Left colon (tissue), 2 donors: ENCODE measurements at regions not wholly inside any gene's neighbourhood (a gene's known extent, or its start where the extent isn't known, plus 50 kb on each side); places are given as distances from the start of the nearest gene placed in this dataset.
A peak's percentile ranks its signal among the peaks of the same experiment; 100 is the strongest.

Experiments
- ATAC-seq: fragments of 200-7000 bp; cut with Tn5 transposase; one replicate; pipeline ENCODE4 v1.9.1; 2020; ENCODE audit warnings: mild to moderate bottlenecking, moderate library complexity
- DNase-seq, 2 donors: peaks; one replicate each; pipeline ENCODE4 v3.0.0-alpha.2; 2020
- intact Hi-C, 2 donors: fragments of 100-400 bp; cut with DNase I in 1 of 2; cut with micrococcal nuclease in 1 of 2; formaldehyde crosslinking; loops; one replicate each; pipeline versions ENCODE4 v1.11.2 to v1.14.0; 2022; cut with DNase I, micrococcal nuclease
- donor health status: DM: no; HTN: no; CAD: no.
- donor health status: DM: yes; HTN: yes; CAD: no.

DNA sequence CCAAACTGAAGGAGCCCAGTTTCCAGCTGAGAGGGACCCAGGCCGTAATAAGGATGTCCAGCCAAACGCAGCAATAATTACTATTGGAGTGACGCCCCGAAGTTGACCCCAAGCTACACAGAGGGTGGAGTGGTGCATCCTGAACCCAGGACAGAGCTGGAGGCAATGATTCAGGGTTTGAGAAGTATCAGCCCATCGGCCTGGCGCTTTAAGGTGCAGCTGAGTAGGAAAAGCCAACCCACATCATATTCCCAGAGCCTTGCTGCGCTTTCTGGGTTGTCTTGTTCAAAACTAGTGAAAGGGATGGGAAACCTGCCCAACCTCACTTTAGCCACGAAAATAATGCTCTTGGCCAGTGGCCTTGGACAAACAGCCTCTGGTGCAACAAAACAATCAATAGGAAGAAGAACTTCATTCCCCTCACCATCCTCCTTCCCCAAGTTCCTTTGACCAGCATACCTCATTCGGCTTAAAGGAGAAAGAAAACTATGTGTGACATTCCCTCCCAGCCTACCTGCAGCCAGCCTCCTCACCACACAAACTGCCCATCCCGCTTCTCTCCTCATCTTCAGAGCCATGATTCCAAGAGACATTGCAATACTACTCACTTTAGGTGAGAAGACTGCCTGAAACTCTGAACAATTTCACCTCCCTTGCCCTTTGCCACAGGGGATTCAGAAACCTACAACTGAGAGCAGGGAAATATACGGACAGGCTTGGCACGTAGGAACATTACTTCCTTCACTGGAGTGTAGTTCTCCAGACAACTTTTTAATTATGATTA lies 217.2 kb upstream of the MKLN1 start:
- intact Hi-C loops, result no loop called here
- no peak for ATAC-seq
- DNase-seq, result peak in 1 of 2 donors; percentile 27

DNA sequence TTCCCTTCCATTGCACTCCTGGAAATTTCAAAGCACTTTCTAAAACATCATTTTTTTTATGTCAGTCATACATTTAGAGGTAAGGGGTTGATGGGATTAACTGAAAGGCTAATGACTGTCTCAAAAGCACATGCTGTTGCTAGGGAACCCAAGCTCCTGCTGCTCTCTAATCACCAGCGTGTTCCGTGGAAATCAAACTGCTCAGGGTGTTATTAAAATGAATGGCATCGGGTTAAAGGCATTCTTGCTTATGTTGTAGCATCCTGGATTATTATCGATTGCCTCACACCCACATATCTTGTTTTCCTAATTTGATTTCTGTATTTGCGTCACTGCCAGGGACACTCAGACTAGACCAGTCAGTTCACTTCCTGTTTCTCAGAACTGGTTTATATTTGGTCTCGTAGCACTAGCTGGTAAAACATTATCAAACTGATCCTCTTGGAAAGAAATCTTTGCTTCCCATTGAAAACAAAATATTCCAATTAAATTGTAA lies 216.5 kb upstream of the MKLN1 start:
- intact Hi-C loops, result no loop called here
- ATAC-seq (peak; percentile 30), DNase-seq (no peak)

DNA sequence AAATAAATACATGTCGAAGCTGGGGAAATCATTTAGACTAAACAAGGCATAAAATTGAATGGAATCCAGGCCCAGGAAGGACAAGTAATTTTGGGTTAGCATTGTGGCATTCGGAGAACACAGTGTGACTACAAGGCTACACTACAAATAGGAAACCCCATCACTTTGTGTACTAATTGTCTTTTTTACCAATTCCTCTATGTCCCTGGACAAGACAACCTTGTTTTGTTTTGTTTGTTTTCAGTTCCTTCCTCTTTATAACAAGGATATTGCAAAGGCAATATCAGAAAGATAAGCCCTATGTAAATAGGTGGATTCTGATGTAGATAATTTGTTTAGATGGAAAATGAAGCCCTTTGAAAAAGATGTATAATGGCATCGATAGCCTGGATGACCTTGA lies 215.9 kb upstream of the MKLN1 start:
- DNase-seq (no peak), ATAC-seq (no peak)
- intact Hi-C loops, result no loop called here

DNA sequence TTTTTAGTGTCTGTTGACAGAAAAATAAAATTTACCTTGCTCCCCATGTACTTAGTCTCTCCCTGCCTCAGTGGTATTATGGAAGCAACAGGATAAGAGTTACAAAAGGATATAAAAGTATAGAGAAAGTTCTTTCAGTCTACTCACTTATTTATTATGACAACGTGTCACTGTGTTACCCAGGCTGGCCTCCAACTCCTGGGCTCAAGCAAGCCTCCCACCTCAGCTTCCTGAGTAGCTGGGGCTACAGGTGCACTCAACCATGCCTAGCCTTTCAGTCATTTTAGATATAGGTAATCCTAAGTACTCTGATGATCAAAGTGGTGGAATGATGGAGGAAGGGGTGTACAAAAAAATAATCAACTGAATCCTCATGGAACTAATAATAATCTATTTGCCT lies 215.2 kb upstream of the MKLN1 start:
- DNase-seq, result no peak
- intact Hi-C loops, result no loop called here

DNA sequence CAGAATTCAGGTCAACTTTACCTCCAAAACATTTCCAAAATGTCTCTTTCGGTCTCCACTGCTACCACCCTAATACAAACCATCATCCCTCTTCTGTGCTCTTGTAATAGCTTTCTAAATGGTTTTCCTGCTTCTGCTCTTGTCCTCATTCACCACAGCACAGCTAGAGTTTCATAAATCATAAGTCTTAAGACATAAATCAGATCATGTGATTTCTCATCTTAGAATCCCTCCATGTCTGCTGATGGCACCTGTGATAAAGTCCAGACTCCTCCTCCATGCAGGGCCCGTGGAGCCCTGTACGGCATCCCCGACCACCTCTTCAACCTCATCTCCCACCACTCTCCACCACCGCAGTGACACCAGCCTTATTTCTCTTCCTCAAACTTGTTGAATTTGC lies 212.3 kb upstream of the MKLN1 start:
- intact Hi-C loops, result no loop called here
- ATAC-seq (no peak), DNase-seq (no peak)

More for the DNA sequence above, 215.2 kb upstream of the MKLN1 start:
- ATAC-seq, result no peak

DNA sequence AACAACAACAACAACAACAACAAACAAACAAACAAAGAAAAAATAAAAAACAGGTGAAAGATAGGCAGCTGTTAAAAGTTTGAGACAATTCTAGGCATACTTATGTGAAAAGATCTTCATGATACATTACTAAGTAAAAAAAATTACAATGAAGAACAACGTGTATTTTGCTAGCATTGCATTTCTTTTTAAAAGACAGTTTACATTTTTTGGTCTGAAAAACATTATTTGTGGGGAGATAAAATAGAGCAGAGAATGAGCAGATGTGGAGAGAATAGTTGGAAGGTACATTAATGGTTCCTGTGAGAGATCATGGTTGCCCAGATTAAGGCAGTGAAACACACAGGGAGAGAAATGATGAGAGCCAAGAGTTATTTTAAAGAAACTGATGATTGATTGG lies 210.2 kb upstream of the MKLN1 start:
- intact Hi-C loops, result no loop called here
- DNase-seq, result no peak
- ATAC-seq, result no peak

DNA sequence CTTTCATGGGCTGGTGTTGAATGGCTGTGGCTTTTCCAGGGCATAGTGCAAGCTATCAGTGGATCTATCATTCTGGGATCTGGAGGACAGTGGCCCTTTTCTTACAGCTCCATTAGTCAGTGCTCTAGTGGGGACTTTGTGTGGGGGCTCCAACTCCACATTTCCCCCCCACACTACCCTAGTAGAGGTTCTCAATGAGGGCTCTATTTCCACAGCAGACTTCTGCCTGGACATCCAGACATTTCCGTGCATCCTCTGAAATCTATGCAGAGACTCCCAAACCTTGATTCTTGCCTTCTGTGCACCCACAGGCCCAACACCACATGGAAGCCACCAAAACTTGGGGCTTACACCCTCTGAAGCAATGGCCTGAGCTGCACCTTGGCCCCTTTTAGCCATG lies 208.3 kb upstream of the MKLN1 start:
- ATAC-seq (no peak), DNase-seq (no peak)
- intact Hi-C loops, result no loop called here

DNA sequence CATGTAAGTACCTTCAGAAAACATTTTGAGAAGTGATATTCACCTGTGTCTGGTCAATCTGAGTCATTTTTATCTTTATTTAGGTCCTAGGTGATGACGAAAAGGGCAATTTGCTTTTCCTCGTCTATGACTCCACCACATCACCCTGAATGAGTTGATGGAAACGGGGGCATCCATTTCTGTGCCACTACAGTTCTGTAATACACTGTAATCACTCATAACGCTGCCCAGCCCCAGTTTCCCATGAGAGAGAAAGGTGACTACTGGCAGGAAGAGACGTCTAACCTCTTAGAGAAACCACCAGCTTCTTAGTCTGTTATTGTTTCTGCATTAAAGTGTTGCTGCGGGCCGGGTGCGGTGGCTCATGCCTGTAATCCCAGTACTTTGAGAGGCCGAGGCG lies 205.3 kb upstream of the MKLN1 start:
- ATAC-seq, result no peak
- intact Hi-C loops, result no loop called here
- DNase-seq, result no peak

DNA sequence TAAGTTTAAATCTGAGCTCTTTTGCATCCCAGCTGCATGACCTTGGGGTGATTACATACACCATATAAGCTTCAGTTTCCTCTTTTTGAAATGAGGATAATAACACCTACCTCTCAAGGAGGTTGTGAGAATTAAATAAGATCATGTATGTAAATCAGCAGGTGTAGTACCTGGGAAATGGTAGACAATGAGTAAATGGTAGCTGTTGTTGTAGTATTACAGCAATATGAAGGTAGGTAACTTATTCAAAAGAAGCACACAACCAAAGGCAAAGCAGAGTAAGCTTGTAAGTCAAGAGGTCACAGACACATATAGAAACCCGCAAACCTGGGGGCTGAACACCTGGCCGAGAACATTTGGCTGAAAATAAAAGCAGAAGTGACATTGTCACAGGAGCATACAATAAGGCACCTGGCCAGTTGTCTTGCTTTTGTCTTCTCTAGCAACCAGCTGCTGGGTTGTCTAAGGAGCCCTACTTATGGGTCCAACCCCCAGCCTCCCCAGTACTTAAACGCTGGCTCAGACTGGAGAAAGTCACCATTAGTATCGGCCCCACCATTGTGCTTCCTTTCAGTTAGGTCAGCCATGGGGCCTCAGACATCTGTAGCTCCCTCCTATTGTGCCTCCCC lies 203.6 kb upstream of the MKLN1 start:
- intact Hi-C loops, result no loop called here
- ATAC-seq, result peak; percentile 26
- DNase-seq, result peak in 1 of 2 donors; percentile 31

DNA sequence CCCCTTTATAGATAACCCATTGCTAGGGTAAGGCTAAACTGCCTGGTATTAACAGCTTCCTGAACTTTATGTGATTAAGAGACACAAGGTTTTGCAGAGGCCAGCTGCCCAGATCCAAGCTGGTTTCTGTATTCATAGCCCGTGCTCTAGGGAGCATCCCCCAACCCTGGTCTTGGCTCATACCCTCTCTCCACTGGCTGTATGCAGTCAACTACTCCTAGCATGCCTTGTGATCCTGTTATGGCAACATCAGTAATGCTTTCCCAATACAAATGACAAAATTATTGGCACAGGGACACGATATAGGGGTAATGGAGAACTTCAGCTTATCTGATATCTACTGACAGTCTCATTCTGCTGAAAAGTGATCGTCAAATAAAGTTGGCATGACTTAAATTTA lies 202.8 kb upstream of the MKLN1 start:
- intact Hi-C loops, result no loop called here
- ATAC-seq, result no peak

DNA sequence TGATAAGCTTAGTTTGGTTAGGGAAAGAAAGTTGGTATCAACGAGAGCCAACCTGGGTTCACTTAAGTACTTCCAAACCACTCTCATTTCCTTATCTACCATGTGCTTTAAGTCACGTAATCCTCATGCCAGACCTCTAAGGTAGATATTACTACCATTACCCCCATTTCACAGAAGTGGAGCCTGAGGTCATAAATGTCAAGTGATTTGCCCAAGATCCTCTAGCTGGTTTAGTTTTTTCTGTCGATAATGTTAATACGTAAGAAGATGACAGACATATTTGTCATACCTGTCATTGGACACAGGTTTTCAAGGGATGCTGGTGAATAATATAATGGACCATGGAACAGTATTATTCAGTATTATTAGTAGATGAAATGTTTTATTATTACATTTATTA lies 197.4 kb upstream of the MKLN1 start:
- intact Hi-C loops, result no loop called here
- no peak for ATAC-seq
- DNase-seq, result no peak

More for the DNA sequence above, 202.8 kb upstream of the MKLN1 start:
- DNase-seq, result no peak

DNA sequence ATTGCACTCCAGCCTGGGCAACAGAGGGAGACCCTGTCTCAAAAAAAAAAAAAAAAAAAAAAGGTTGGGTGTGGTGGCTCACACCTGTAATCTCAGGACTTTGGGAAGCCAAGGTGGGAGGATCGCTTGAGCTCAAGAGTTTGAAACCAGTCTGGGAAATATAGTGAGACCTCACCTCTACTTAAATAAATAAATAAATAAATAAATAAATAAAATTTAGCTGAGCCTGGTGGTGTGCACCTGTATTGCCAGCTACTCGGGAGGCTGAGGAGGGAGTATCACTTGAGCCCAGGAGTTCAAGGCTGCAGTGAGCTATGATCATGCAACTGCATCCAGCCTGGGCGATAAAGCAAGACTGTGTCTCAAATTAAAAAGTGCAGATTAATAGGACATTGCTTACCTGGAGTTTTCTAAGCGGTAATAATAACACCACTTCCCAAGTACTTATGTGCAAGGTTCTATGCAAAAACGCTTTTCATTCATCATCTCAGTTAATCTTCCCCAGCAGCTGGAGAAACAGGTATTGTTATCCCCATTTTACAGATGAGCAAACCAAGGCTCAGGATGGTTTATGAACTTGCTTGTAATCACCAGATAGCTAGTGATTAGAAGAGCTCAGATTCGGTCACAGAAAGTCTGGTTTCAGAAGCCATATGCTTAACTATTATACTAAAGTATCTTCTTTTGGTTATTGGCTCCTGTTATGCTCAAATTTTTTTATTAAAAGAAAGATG lies 196.5 kb upstream of the MKLN1 start:
- no peak for DNase-seq
- intact Hi-C loops, result no loop called here
- no peak for ATAC-seq

DNA sequence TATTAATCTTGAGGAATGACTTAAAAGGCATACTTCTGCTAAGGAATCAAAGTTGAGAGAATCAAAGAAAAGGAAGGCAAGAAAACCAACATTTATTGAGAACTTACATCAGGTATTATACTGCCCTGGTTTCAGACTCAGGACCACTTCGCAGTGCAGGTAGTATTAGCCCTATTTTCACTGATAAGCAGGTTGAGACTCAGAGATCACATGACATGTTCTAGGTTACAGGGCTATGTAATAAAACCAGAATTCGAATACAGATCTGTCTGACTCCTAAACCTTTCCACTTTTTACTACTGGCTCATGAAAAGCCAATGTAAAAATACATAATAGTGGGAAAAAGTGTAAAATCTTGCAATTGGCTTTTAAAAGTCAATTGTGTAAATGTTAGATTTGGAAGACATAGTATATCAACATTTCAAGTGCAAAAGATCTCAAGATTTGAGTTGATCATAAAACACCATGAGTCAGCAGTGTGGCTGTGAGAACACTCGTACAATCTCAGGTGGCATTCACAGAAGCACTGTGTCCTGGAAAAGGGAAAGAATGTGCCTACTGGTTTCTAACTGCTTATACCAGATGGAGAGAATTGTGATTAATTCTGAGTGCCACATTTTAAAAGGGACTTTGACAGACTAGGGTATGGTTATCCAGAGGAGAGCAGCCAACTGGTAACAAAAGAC lies 195.8 kb upstream of the MKLN1 start:
- no peak for DNase-seq
- ATAC-seq, result no peak
- intact Hi-C loops, result no loop called here

DNA sequence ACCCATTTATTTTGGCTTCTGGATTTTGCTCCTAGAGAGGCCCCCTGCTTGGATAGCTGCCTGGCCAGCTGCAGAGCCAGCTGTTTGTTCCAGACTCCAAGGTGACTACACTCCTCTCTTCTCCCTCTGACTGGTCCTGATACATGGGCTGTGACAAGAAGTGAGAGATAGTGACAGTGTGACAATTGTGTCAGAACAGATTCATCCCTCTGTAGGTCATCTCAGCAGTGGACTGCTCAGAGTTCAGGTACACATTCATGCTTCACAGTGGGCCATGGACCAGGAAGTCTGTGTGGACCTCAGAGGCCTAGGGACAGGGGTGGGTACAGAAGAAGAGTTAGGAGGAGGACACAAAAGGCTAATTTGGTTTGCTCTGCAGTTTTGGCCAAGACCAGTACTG lies 188.2 kb upstream of the MKLN1 start:
- intact Hi-C loops, result no loop called here
- DNase-seq (no peak), ATAC-seq (no peak)

DNA sequence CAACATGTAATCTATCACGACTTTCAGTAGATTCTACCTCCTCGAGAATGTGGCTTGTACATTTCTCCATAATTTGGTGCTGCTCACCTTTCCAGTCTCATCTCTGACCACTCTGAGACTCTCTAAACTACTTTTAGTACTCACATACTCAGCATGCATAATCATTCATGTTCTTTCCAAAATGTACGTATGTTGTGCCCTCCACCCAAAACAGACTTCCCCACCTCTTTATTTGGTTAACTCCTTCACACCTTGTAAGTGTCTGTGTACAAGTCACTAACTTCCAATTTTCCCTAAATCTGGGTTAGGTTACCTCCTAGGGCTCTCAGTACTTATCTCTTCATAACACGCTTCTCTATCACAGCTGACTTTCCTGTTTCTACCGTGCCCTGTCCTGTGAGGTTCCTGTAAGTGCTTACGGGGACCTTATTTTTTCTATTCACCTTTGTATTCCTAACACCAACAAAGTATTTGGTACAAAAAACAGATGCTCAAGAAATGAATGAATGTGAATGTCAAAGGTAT lies 186.2 kb upstream of the MKLN1 start:
- intact Hi-C loops, result no loop called here
- DNase-seq (no peak), ATAC-seq (no peak)

DNA sequence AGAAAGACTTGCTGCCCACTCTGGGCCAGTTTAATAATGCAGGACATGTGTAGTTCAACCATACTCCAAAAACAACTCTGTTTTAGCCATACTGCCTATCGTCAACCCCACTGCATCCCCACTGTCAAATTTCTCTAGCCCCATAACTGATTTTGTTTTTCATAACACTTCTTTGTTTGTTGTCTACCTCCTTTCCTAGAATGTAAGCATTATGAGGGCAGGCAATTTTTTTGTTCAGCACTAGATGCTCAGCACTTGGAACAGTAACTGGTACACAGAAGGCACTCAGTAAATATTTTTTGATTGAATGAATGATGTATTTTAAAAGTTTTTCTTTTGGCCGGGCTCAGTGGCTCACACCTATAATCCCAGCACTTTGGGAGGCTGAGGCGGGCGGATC lies 183.8 kb upstream of the MKLN1 start:
- intact Hi-C loops, result no loop called here
- DNase-seq (no peak), ATAC-seq (no peak)

DNA sequence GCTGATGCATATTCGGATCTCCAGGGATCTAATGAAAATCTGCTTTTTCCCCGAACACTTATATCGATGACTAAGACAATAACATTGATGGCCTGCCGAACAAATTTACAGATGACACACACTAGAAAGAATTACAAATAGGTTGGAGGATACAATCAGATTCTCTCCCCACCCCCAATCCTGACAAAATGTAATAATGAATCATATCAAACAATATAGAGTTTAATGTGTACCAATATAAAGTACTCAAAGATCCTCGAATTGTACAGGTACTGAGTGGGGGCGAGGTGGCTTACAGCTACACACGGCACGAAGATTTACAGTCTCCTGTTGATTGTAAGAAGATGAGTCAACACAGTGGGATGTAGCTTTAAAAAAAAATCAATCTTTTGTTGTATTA lies 182.7 kb upstream of the MKLN1 start:
- ATAC-seq (no peak), DNase-seq (no peak)
- intact Hi-C loops, result no loop called here

DNA sequence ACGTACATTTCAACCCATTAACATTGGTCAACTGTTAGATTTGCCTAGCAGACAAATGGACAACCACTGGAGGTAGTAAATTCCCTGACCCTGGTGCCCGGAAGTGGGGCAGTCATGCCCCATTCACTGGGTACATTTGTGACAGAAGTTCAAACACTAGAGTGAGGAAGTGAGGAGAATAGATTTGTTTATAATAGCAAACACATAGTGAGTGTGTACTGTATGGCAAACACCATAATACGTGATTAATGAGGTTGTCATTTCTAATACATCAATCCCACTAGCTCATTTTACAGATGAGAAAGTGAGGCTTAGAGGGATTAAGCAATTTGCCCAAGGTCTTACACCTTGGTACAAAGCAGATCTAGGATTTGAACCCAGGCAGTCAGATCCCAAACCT lies 181.9 kb upstream of the MKLN1 start:
- DNase-seq, result no peak
- no peak for ATAC-seq
- intact Hi-C loops, result no loop called here

DNA sequence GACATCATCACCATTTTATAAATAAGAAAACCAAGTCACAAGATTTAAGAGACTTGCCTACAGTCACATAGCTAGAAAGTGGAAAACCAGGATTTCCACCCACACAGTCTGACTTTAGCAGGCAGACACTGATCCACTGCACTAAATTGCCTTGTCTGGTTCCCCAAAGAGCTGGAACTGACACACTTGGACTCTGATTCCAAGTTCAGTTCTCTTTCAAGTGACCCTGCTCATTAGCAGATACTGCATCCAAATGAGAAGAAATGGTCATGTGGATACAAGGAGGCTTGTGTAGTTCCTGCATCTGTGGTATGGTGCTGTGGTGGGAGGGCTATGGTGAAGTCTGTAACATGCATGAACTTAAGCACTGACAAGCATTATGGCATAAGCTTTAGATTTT lies 180.1 kb upstream of the MKLN1 start:
- ATAC-seq (no peak), DNase-seq (no peak)
- intact Hi-C loops, result no loop called here
